ENCODE measurements at regions not wholly inside any gene's neighbourhood (a gene's known extent, or its start where the extent isn't known, plus 50 kb on each side); places are given as distances from the start of the nearest gene placed in this dataset.

DNA sequence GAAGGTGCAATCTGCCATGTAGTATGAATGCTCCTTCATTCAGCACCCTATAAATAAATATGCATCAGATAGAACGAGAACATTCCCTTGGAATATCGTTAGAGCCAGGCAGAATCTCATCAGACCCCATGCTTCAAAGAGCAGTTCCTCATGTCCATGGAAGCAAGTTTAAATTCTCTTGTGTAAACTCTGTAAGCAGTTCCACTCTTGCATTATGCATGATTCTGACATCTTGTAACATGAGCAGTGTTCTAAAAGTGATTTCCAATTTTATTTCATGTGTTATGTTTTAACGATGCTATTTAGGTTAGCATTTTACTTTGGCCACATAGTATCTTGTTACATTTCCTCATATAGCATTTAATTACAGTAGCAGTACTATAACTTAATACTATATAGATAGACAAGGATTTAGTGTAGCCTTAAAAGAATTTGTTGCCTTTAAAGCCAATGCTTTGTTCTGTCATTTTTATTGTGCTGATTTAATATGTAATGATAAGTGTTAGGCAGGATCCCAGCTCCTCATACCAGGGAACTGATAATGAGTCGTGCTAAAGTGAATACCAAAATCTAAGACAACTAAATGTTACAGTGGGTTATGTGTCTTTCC lies 161.2 kb upstream of the NECTIN3 start:
- H3K36me3 Mint-ChIP-seq, result no peaks in the 10 kb centered on the region
- no peak overlapping the region for H3K4me3 Mint-ChIP-seq
- Histone ChIP-seq H3K4me3 (ENCODE audit: low read length in 2 of 2) (no peak overlapping the region), H3K4me1 (ENCODE audit: insufficient read depth, low read length) (no peaks in the 10 kb centered on the region), H3K27ac (ENCODE audit: low read depth, low read length) (no peak overlapping the region), H3K36me3 (ENCODE audit: insufficient read depth, low read length) (no peaks in the 10 kb centered on the region), H3K9me3 (ENCODE audit: control insufficient read depth in 1 of 2, low read length in 2 of 2) (no peaks in the 10 kb centered on the region), H3K27me3 (ENCODE audit: insufficient read depth, low read length) (no peaks in the 10 kb centered on the region)
- ChIA-PET POLR2A (ENCODE audit: partially characterized antibody) (no interaction called here), CTCF (ENCODE audit: partially characterized antibody) (no interaction called here)
- no peaks in the 10 kb centered on the region for H3K4me1 Mint-ChIP-seq
- intact Hi-C loops (cut with micrococcal nuclease), result no loop called here
- no peak for DNase-seq
- H3K9me3 Mint-ChIP-seq, result peaks cover 0 to 9% (median 0%) of the 10 kb centered on the region in 8 donors
- H3K27ac Mint-ChIP-seq, result no peak overlapping the region
- peaks cover 2 to 5% of the 10 kb centered on the region in 2 donors for H3K27me3 Mint-ChIP-seq

DNA sequence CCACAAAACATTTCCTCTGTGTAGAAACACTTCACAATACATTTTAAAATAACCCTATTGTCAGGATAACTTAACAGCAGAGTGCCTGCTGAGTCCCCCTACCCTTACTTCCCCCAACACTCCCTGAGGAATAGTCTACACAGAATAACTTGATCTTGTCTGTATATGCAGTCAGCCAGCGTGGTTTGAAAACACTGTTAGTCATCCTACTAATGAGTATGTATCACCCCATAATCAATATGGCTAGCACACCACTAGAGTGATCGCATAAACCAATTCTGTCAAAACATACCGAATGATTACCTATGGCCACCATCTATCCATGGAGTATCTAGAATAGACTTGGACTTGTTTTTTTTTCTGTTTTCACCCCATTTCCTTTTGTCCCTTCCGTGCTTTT lies 152.7 kb upstream of the NECTIN3 start:
- Histone ChIP-seq H3K9me3 (ENCODE audit: control insufficient read depth in 1 of 2, low read length in 2 of 2) (no peaks in the 10 kb centered on the region), H3K27me3 (ENCODE audit: insufficient read depth, low read length) (no peaks in the 10 kb centered on the region), H3K27ac (ENCODE audit: low read depth, low read length) (no peak overlapping the region), H3K4me3 (ENCODE audit: low read length in 2 of 2) (no peak overlapping the region), H3K36me3 (ENCODE audit: insufficient read depth, low read length) (no peaks in the 10 kb centered on the region), H3K4me1 (ENCODE audit: insufficient read depth, low read length) (no peaks in the 10 kb centered on the region)
- H3K4me1 Mint-ChIP-seq, result no peaks in the 10 kb centered on the region
- H3K4me3 Mint-ChIP-seq, result no peak overlapping the region
- peaks cover 0 to 4% of the 10 kb centered on the region in 2 donors for H3K27me3 Mint-ChIP-seq
- intact Hi-C loops (cut with micrococcal nuclease), result no loop called here
- CTCF ChIA-PET (ENCODE audit: partially characterized antibody), result no interaction called here
- POLR2A ChIA-PET (ENCODE audit: partially characterized antibody), result no interaction called here
- no peak overlapping the region for H3K27ac Mint-ChIP-seq
- H3K9me3 Mint-ChIP-seq, result peaks cover 0 to 11% (median 1%) of the 10 kb centered on the region in 8 donors
- H3K36me3 Mint-ChIP-seq, result no peaks in the 10 kb centered on the region
- no peak for DNase-seq

DNA sequence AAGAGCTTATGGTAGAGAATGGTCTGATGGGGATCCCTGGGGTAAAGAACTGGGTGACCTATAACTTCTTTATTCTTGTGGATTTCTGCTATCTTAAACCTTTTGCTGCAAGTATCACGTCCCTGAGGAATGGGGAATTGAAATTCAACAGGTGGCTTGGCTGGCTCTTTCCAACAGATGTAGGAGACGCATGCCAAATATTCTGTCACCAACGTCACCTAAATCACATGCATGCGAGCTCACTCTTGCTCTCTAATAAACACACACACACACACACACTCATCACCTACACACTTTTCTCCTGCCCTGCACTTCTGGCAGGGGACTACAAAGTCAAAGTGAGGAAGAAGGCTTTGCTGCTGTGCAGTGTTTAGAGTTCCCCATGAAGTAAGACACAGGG lies 145.8 kb upstream of the NECTIN3 start:
- Mint-ChIP-seq H3K4me1 (no peaks in the 10 kb centered on the region), H3K36me3 (no peaks in the 10 kb centered on the region), H3K27me3 (peaks cover 9 to 12% of the 10 kb centered on the region in 2 donors), H3K4me3 (no peak overlapping the region), H3K27ac (peak overlapping the region in 1 of 7 donors; percentile 37), H3K9me3 (peaks cover 0 to 2% (median 0%) of the 10 kb centered on the region in 8 donors)
- no peaks in the 10 kb centered on the region for H3K9me3 ChIP-seq (ENCODE audit: control insufficient read depth in 1 of 2, low read length in 2 of 2)
- H3K4me3 ChIP-seq (ENCODE audit: low read length in 2 of 2), result no peak overlapping the region
- CTCF ChIA-PET (ENCODE audit: partially characterized antibody), result interaction anchor here (0.8 kb wide), 1 partner anchor 38 kb away, joined by 3 read pairs; no protein-coding TSS in a partner anchor
- POLR2A ChIA-PET (ENCODE audit: partially characterized antibody), result no interaction called here
- H3K4me1 ChIP-seq (ENCODE audit: insufficient read depth, low read length), result no peaks in the 10 kb centered on the region
- no peaks in the 10 kb centered on the region for H3K36me3 ChIP-seq (ENCODE audit: insufficient read depth, low read length)
- H3K27ac ChIP-seq (ENCODE audit: low read depth, low read length), result no peak overlapping the region
- no peaks in the 10 kb centered on the region for H3K27me3 ChIP-seq (ENCODE audit: insufficient read depth, low read length)
- intact Hi-C loops (cut with micrococcal nuclease), result no loop called here
- no peak for DNase-seq

DNA sequence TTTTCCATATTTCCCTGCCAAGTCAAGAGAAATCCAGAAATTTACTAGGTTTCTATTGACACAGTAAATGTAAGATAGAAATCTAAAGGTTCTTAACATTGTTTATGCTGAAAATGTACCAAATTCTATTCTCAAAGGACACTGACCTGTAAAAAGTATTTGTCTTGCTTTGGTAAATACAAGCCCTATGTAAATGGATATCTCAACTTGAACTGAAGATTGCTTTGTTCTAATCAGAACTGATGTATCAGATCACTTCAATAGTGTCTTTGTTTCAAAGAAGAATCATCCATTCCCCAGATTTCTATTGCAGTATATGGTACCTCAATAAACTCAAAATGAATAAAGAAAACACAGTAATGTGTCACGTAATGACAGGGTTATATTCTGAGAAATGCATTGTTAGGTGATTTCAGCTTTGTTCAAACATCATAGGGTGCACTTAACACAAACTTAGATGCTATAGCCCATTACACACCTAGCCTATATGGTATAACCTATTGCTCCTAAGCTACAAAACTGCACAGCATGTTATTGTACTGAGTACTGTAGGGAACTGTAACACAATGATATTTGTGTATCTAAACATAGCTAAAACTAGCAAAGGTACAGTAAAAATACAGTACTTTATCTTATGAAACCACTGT lies 143.5 kb upstream of the NECTIN3 start:
- Mint-ChIP-seq H3K36me3 (no peaks in the 10 kb centered on the region), H3K4me3 (no peak overlapping the region), H3K4me1 (no peaks in the 10 kb centered on the region), H3K9me3 (peaks cover 0 to 2% (median 0%) of the 10 kb centered on the region in 8 donors), H3K27me3 (peaks cover 8 to 9% of the 10 kb centered on the region in 2 donors), H3K27ac (no peak overlapping the region)
- ChIA-PET POLR2A (ENCODE audit: partially characterized antibody) (no interaction called here), CTCF (ENCODE audit: partially characterized antibody) (no interaction called here)
- no peaks in the 10 kb centered on the region for H3K36me3 ChIP-seq (ENCODE audit: insufficient read depth, low read length)
- no peaks in the 10 kb centered on the region for H3K27me3 ChIP-seq (ENCODE audit: insufficient read depth, low read length)
- intact Hi-C loops (cut with micrococcal nuclease), result no loop called here
- H3K4me3 ChIP-seq (ENCODE audit: low read length in 2 of 2), result no peak overlapping the region
- no peaks in the 10 kb centered on the region for H3K9me3 ChIP-seq (ENCODE audit: control insufficient read depth in 1 of 2, low read length in 2 of 2)
- DNase-seq, result no peak
- no peaks in the 10 kb centered on the region for H3K4me1 ChIP-seq (ENCODE audit: insufficient read depth, low read length)
- H3K27ac ChIP-seq (ENCODE audit: low read depth, low read length), result no peak overlapping the region

DNA sequence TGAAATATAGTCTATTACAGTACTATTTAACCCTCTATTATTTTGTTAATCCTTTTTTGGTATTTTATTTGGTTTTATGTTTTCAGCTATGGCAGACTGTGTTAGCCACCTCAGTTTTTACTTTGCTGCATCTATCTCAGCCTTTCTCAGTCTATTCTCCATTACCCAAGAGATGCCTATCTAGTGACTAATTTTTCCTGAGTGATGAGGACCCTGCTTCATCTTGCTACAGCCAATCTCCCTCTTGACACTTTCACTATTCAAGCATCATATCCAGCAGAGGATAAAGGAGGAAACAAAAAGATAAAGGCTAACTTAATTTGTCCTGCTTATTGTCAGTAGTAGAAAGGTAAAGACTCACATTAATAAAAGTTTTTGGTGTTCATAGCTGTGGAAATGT lies 141.8 kb upstream of the NECTIN3 start:
- H3K27ac ChIP-seq (ENCODE audit: low read depth, low read length), result no peak overlapping the region
- no peaks in the 10 kb centered on the region for H3K36me3 Mint-ChIP-seq
- peaks cover 0 to 2% (median 0%) of the 10 kb centered on the region in 8 donors for H3K9me3 Mint-ChIP-seq
- ChIA-PET CTCF (ENCODE audit: partially characterized antibody) (no interaction called here), POLR2A (ENCODE audit: partially characterized antibody) (no interaction called here)
- H3K4me1 Mint-ChIP-seq, result no peaks in the 10 kb centered on the region
- H3K27me3 ChIP-seq (ENCODE audit: insufficient read depth, low read length), result no peaks in the 10 kb centered on the region
- H3K4me1 ChIP-seq (ENCODE audit: insufficient read depth, low read length), result no peaks in the 10 kb centered on the region
- intact Hi-C loops (cut with micrococcal nuclease), result no loop called here
- peaks cover 9% of the 10 kb centered on the region in 2 donors for H3K27me3 Mint-ChIP-seq
- no peak overlapping the region for H3K4me3 Mint-ChIP-seq
- no peak for DNase-seq
- H3K36me3 ChIP-seq (ENCODE audit: insufficient read depth, low read length), result no peaks in the 10 kb centered on the region
- no peak overlapping the region for H3K27ac Mint-ChIP-seq
- no peaks in the 10 kb centered on the region for H3K9me3 ChIP-seq (ENCODE audit: control insufficient read depth in 1 of 2, low read length in 2 of 2)
- no peak overlapping the region for H3K4me3 ChIP-seq (ENCODE audit: low read length in 2 of 2)

DNA sequence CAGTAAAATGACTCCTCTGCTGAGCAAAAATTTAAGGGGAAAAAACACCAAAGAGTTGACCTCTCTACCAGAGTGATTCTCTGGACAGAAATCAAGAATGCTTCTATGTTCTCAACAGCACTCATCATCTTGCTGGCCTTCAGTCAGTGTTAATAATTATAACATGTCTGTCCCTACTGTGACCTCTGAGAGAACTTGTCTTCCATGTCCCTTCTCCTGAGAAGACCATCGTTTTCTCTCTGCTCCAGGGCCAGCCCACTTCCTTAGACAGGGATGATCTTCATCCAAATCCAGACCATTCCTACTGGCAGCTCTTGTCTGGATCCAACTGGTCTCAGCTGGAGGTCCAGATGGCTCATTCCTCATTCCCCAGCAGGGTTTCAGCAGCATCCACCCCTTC lies 139.0 kb upstream of the NECTIN3 start:
- Histone ChIP-seq H3K9me3 (ENCODE audit: control insufficient read depth in 1 of 2, low read length in 2 of 2) (no peaks in the 10 kb centered on the region), H3K27ac (ENCODE audit: low read depth, low read length) (no peak overlapping the region), H3K4me3 (ENCODE audit: low read length in 2 of 2) (no peak overlapping the region), H3K4me1 (ENCODE audit: insufficient read depth, low read length) (no peaks in the 10 kb centered on the region), H3K27me3 (ENCODE audit: insufficient read depth, low read length) (no peaks in the 10 kb centered on the region), H3K36me3 (ENCODE audit: insufficient read depth, low read length) (no peaks in the 10 kb centered on the region)
- Mint-ChIP-seq H3K9me3 (no peaks in the 10 kb centered on the region), H3K36me3 (no peaks in the 10 kb centered on the region), H3K27ac (no peak overlapping the region), H3K27me3 (peaks cover 0 to 2% of the 10 kb centered on the region in 2 donors), H3K4me3 (no peak overlapping the region), H3K4me1 (no peaks in the 10 kb centered on the region)
- no peak for DNase-seq
- ChIA-PET CTCF (ENCODE audit: partially characterized antibody) (no interaction called here), POLR2A (ENCODE audit: partially characterized antibody) (no interaction called here)
- intact Hi-C loops (cut with micrococcal nuclease), result no loop called here

DNA sequence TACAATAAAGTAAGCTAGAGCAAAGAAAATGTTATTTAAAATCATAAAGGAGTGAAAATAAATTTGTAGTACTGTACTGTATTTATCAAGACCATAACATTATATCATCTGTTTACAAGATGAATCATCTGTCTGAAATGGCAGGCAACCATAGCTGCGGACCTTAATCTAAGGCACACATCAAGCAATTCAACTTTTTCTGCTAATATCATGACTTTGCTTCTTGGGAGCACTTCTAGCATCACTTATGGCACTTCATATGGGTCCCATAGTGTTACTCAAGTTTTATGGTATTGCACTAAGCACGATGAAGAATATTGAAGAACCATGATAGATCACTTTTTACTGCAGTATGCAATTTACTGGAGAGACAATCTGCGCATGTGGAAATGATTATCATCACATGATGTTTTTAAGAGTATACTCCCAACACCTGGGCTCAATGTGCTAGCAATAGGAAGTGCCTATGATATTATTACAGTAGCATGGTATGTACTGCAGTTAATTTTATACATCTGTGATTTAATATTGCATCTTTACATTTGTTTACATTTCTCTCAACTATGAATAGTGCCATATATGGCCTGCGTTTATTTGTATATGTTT lies 137.7 kb upstream of the NECTIN3 start:
- H3K36me3 ChIP-seq (ENCODE audit: insufficient read depth, low read length), result no peaks in the 10 kb centered on the region
- H3K9me3 Mint-ChIP-seq, result no peaks in the 10 kb centered on the region
- no peaks in the 10 kb centered on the region for H3K4me1 ChIP-seq (ENCODE audit: insufficient read depth, low read length)
- intact Hi-C loops (cut with micrococcal nuclease), result no loop called here
- no peak overlapping the region for H3K27ac ChIP-seq (ENCODE audit: low read depth, low read length)
- peaks cover 2 to 4% of the 10 kb centered on the region in 2 donors for H3K27me3 Mint-ChIP-seq
- H3K36me3 Mint-ChIP-seq, result no peaks in the 10 kb centered on the region
- no peak for DNase-seq
- no peaks in the 10 kb centered on the region for H3K27me3 ChIP-seq (ENCODE audit: insufficient read depth, low read length)
- CTCF ChIA-PET (ENCODE audit: partially characterized antibody), result no interaction called here
- H3K27ac Mint-ChIP-seq, result no peak overlapping the region
- H3K4me1 Mint-ChIP-seq, result no peaks in the 10 kb centered on the region
- POLR2A ChIA-PET (ENCODE audit: partially characterized antibody), result no interaction called here
- no peak overlapping the region for H3K4me3 Mint-ChIP-seq
- no peaks in the 10 kb centered on the region for H3K9me3 ChIP-seq (ENCODE audit: control insufficient read depth in 1 of 2, low read length in 2 of 2)
- no peak overlapping the region for H3K4me3 ChIP-seq (ENCODE audit: low read length in 2 of 2)

All from CD4-positive, alpha-beta memory T cell (primary cell).